ENCODE measurements at regions not wholly inside any gene's neighbourhood (a gene's known extent, or its start where the extent isn't known, plus 50 kb on each side); places are given as distances from the start of the nearest gene placed in this dataset.

- no peak for TF ChIP-seq CTCF (IDR thresholded peaks at IDR 0.05)
Measured at GRCh38 chr2:182593394-182593975, 122.6 kb upstream of the DNAJC10 start.

GRCh38 chr2:182594286-182594685 is 121.8 kb upstream of the DNAJC10 start:
- TF ChIP-seq CTCF (IDR thresholded peaks at IDR 0.05), result no peak

- TF ChIP-seq CTCF (IDR thresholded peaks at IDR 0.05), result no peak
Measured at GRCh38 chr2:182595650-182596049, 120.4 kb upstream of the DNAJC10 start.

GRCh38 chr2:182597570-182598295 is 118.3 kb upstream of the DNAJC10 start:
- no peak for TF ChIP-seq CTCF (IDR thresholded peaks at IDR 0.05)

GRCh38 chr2:182598626-182599025 is 117.4 kb upstream of the DNAJC10 start:
- no peak for TF ChIP-seq CTCF (IDR thresholded peaks at IDR 0.05)

GRCh38 chr2:182605166-182605565 is 110.9 kb upstream of the DNAJC10 start:
- no peak for TF ChIP-seq CTCF (IDR thresholded peaks at IDR 0.05)

GRCh38 chr2:182606728-182607681 is 109.1 kb upstream of the DNAJC10 start:
- TF ChIP-seq CTCF (IDR thresholded peaks at IDR 0.05), result no peak

Measured in LNCAP (cell line).